ENCODE measurements at regions not wholly inside any gene's neighbourhood (a gene's known extent, or its start where the extent isn't known, plus 50 kb on each side); places are given as distances from the start of the nearest gene placed in this dataset.

DNA sequence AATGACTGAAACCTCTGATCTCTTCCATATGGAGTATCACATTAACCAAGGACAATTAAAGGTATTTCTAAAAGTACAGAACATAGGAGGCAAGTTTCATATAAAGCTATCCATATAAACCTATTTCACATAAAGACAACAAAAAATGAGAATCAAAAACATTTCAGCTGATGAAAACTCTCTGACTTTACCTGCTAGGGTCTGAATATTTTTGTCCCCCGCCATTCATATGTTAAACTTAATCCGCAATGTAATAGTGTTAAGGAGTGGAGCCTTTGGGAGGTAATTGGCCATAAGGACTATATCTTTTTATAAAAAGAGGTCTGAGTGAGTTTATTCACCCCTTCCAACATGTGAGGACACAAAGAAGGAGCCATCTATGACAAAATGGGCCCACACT is 788.5 kb downstream of the DTWD2 start:
- H3K4me1 Mint-ChIP-seq = no peaks in the 10 kb centered on the region
- H3K9me3 Mint-ChIP-seq = no peaks in the 10 kb centered on the region
- H3K27me3 Mint-ChIP-seq (ENCODE audit: low read depth) = no peaks in the 10 kb centered on the region
- no peak overlapping the region for H3K4me3 Mint-ChIP-seq
- H3K36me3 Mint-ChIP-seq (ENCODE audit: low read depth) = no peaks in the 10 kb centered on the region
- no peak overlapping the region for H3K27ac Mint-ChIP-seq (ENCODE audit: unreplicated experiment)
- no peak for TF ChIP-seq CTCF (conservative IDR thresholded peaks at IDR 0.05)
- DNase-seq (ENCODE audit: low read depth, low spot score) = no peak

GRCh38 chr5:118196229-118196628 is 792.1 kb downstream of the DTWD2 start:
- no peaks in the 10 kb centered on the region for H3K27me3 Mint-ChIP-seq (ENCODE audit: low read depth)
- no peak for DNase-seq (ENCODE audit: low read depth, low spot score)
- H3K9me3 Mint-ChIP-seq = no peaks in the 10 kb centered on the region
- no peak for TF ChIP-seq CTCF (conservative IDR thresholded peaks at IDR 0.05)
- no peaks in the 10 kb centered on the region for H3K36me3 Mint-ChIP-seq (ENCODE audit: low read depth)
- H3K4me1 Mint-ChIP-seq = no peaks in the 10 kb centered on the region
- no peak overlapping the region for H3K27ac Mint-ChIP-seq (ENCODE audit: unreplicated experiment)
- H3K4me3 Mint-ChIP-seq = no peak overlapping the region

GRCh38 chr5:118195211-118195610 is 793.1 kb downstream of the DTWD2 start:
- Mint-ChIP-seq H3K27ac (ENCODE audit: unreplicated experiment) (no peak overlapping the region), H3K4me1 (no peaks in the 10 kb centered on the region), H3K36me3 (ENCODE audit: low read depth) (no peaks in the 10 kb centered on the region), H3K4me3 (no peak overlapping the region), H3K9me3 (no peaks in the 10 kb centered on the region), H3K27me3 (ENCODE audit: low read depth) (no peaks in the 10 kb centered on the region)
- no peak for TF ChIP-seq CTCF (conservative IDR thresholded peaks at IDR 0.05)
- DNase-seq (ENCODE audit: low read depth, low spot score) = no peak

GRCh38 chr5:118193194-118193905 is 795.0 kb downstream of the DTWD2 start:
- no peak for TF ChIP-seq CTCF (conservative IDR thresholded peaks at IDR 0.05)
- H3K9me3 Mint-ChIP-seq = no peaks in the 10 kb centered on the region
- H3K4me3 Mint-ChIP-seq = no peak overlapping the region
- no peak overlapping the region for H3K27ac Mint-ChIP-seq (ENCODE audit: unreplicated experiment)
- DNase-seq (ENCODE audit: low read depth, low spot score) = no peak
- H3K36me3 Mint-ChIP-seq (ENCODE audit: low read depth) = no peaks in the 10 kb centered on the region
- H3K27me3 Mint-ChIP-seq (ENCODE audit: low read depth) = no peaks in the 10 kb centered on the region
- H3K4me1 Mint-ChIP-seq = no peaks in the 10 kb centered on the region

DNA sequence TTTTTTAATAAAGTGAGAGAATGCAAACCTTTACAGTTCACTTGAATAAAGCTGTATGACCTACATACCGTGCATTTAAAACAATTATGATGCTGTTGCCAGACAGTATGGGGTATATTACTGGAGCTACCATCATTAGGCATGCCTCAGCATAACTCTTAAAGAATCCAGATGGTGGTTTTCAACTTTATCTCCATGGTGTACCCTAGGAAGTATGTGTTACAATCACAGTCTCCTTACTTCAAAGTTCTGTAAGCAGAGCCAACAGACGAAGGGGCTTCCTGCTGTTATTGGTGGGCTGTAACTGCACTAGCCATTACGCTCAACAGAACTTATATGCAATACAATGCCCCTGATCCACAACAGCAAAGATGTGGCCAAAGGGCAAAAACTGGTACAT is 803.3 kb downstream of the DTWD2 start:
- Mint-ChIP-seq H3K9me3 (no peaks in the 10 kb centered on the region), H3K36me3 (ENCODE audit: low read depth) (no peaks in the 10 kb centered on the region), H3K4me1 (no peaks in the 10 kb centered on the region), H3K27ac (ENCODE audit: unreplicated experiment) (no peak overlapping the region), H3K27me3 (ENCODE audit: low read depth) (no peaks in the 10 kb centered on the region), H3K4me3 (no peak overlapping the region)
- no peak for TF ChIP-seq CTCF (conservative IDR thresholded peaks at IDR 0.05)
- no peak for DNase-seq (ENCODE audit: low read depth, low spot score)

Data from neural crest cell (in vitro differentiated cells).